ENCODE measurements at regions not wholly inside any gene's neighbourhood (a gene's known extent, or its start where the extent isn't known, plus 50 kb on each side); places are given as distances from the start of the nearest gene placed in this dataset.
A peak's percentile ranks its signal among the peaks of the same experiment; 100 is the strongest.

DNA sequence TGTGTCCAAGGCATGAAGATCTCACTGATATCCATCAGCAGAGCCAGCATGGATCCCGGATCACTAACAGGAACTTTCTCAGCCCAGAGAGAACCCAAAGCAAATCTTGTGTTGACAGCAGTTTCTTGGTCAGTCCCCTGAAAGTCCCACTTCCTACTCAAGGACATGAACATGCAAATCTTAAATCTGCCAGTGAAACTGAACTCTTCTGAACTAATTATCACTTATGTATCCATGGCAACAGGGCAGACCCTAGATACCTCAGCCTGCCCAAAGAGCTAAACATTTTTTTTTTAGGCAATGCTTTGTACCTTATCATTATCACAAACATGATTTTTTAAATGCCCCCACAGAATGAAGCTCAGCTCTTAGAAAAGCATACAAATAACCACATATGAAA lies 127.8 kb upstream of the DDX18 start:
- ATAC-seq = no peak
- TF ChIP-seq ESRRG (CRISPR knock-in tag; IDR thresholded peaks at IDR 0.05) (no peak), PPARA (CRISPR knock-in tag; IDR thresholded peaks at IDR 0.05; ENCODE audit: borderline replicate concordance) (no peak), ZFP3 (CRISPR knock-in tag; IDR thresholded peaks at IDR 0.05) (no peak), ZNF70 (CRISPR knock-in tag; IDR thresholded peaks at IDR 0.05) (no peak), TCF4 (CRISPR knock-in tag; IDR thresholded peaks at IDR 0.05; ENCODE audit: borderline replicate concordance) (no peak)

DNA sequence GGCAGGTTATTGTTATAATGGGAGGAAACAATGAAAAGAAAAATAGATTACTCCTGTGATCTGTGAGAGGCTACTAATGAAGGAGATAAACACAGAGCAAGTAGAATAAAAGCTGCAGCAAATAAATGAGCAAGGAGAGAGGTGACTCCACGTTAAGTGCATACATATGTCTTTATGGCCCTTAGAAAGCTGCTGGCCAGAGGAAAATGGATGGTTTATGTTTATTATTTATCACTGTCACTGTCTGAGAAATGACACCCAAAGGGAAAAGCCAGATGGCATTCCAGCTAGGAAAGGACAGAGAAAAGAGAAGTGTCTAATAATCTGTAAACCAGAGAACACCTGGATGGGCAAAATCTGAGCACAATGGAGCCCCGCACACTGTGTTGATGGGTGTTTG lies 122.9 kb upstream of the DDX18 start:
- ATAC-seq = no peak
- TF ChIP-seq ZNF8 (CRISPR knock-in tag; IDR thresholded peaks at IDR 0.05) (no peak), TOX (CRISPR knock-in tag; IDR thresholded peaks at IDR 0.05; ENCODE audit: borderline replicate concordance) (no peak), BACH2 (CRISPR knock-in tag; IDR thresholded peaks at IDR 0.05; ENCODE audit: borderline replicate concordance) (no peak), PPARA (CRISPR knock-in tag; IDR thresholded peaks at IDR 0.05; ENCODE audit: borderline replicate concordance) (no peak), ZNF70 (CRISPR knock-in tag; IDR thresholded peaks at IDR 0.05) (no peak), GLIS3 (CRISPR knock-in tag; IDR thresholded peaks at IDR 0.05) (no peak), RARB (CRISPR knock-in tag; IDR thresholded peaks at IDR 0.05) (no peak), TCF4 (CRISPR knock-in tag; IDR thresholded peaks at IDR 0.05; ENCODE audit: borderline replicate concordance) (no peak)
- TF ChIP-seq, protein P1, sequence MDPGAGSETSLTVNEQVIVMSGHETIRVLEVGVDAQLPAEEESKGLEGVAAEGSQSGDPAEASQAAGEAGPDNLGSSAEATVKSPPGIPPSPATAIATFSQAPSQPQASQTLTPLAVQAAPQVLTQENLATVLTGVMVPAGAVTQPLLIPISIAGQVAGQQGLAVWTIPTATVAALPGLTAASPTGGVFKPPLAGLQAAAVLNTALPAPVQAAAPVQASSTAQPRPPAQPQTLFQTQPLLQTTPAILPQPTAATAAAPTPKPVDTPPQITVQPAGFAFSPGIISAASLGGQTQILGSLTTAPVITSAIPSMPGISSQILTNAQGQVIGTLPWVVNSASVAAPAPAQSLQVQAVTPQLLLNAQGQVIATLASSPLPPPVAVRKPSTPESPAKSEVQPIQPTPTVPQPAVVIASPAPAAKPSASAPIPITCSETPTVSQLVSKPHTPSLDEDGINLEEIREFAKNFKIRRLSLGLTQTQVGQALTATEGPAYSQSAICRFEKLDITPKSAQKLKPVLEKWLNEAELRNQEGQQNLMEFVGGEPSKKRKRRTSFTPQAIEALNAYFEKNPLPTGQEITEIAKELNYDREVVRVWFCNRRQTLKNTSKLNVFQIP (CRISPR knock-in tag; IDR thresholded peaks at IDR 0.05; ENCODE audit: borderline replicate concordance, low read depth) = no peak

DNA sequence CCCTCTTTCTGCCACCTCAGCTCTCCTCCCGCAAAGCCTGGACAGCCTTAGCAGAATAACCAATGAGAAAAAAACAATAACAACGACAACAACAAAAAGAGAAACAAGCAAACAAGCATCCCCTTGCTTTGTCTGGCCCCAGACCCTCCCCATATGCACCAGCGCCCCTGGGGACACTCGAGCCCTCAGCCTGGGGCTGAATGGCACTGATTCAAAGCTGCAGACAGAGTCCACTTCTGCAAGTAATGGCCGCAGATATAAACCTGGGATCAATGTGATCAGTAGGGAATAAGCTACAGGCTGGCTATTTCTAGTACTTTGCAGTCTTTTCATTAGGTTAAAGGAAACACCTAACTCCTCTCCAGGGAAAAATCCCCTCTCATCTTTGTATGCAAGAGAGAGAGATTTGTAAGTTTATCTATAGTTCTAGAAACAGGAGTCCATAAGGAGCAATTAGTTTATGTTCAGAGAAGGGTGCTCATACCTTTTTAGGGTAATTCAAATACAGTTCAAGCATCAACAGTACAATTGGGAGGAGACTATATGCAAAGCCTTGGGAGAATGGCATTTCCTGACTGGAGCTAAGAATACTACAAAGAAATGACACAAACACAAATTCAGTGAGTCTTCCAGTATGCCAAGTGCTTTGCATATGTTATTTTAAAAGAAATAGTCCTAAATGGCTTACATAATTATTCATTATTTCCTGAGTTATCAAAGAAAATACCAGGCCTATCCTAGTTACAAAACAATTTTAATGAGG lies 122.3 kb upstream of the DDX18 start:
- no peak for ATAC-seq
- TF ChIP-seq ZFP3 (CRISPR knock-in tag; IDR thresholded peaks at IDR 0.05) = no peak
- no peak for TF ChIP-seq SNAI2 (CRISPR knock-in tag; IDR thresholded peaks at IDR 0.05)
- TF ChIP-seq, protein P2, sequence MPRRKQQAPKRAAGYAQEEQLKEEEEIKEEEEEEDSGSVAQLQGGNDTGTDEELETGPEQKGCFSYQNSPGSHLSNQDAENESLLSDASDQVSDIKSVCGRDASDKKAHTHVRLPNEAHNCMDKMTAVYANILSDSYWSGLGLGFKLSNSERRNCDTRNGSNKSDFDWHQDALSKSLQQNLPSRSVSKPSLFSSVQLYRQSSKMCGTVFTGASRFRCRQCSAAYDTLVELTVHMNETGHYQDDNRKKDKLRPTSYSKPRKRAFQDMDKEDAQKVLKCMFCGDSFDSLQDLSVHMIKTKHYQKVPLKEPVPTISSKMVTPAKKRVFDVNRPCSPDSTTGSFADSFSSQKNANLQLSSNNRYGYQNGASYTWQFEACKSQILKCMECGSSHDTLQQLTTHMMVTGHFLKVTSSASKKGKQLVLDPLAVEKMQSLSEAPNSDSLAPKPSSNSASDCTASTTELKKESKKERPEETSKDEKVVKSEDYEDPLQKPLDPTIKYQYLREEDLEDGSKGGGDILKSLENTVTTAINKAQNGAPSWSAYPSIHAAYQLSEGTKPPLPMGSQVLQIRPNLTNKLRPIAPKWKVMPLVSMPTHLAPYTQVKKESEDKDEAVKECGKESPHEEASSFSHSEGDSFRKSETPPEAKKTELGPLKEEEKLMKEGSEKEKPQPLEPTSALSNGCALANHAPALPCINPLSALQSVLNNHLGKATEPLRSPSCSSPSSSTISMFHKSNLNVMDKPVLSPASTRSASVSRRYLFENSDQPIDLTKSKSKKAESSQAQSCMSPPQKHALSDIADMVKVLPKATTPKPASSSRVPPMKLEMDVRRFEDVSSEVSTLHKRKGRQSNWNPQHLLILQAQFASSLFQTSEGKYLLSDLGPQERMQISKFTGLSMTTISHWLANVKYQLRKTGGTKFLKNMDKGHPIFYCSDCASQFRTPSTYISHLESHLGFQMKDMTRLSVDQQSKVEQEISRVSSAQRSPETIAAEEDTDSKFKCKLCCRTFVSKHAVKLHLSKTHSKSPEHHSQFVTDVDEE (CRISPR knock-in tag; IDR thresholded peaks at IDR 0.05) = no peak
- TF ChIP-seq, protein P3, sequence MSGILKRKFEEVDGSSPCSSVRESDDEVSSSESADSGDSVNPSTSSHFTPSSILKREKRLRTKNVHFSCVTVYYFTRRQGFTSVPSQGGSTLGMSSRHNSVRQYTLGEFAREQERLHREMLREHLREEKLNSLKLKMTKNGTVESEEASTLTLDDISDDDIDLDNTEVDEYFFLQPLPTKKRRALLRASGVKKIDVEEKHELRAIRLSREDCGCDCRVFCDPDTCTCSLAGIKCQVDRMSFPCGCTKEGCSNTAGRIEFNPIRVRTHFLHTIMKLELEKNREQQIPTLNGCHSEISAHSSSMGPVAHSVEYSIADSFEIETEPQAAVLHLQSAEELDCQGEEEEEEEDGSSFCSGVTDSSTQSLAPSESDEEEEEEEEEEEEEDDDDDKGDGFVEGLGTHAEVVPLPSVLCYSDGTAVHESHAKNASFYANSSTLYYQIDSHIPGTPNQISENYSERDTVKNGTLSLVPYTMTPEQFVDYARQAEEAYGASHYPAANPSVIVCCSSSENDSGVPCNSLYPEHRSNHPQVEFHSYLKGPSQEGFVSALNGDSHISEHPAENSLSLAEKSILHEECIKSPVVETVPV (CRISPR knock-in tag; IDR thresholded peaks at IDR 0.05) = no peak
- TF ChIP-seq, protein P4, sequence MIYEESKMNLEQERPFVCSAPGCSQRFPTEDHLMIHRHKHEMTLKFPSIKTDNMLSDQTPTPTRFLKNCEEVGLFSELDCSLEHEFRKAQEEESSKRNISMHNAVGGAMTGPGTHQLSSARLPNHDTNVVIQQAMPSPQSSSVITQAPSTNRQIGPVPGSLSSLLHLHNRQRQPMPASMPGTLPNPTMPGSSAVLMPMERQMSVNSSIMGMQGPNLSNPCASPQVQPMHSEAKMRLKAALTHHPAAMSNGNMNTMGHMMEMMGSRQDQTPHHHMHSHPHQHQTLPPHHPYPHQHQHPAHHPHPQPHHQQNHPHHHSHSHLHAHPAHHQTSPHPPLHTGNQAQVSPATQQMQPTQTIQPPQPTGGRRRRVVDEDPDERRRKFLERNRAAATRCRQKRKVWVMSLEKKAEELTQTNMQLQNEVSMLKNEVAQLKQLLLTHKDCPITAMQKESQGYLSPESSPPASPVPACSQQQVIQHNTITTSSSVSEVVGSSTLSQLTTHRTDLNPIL (CRISPR knock-in tag; IDR thresholded peaks at IDR 0.05; ENCODE audit: low read depth) = no peak
- no peak for TF ChIP-seq ZNF565 (CRISPR knock-in tag; conservative IDR thresholded peaks at IDR 0.05; ENCODE audit: low read depth)
- no peak for TF ChIP-seq PPARA (CRISPR knock-in tag; IDR thresholded peaks at IDR 0.05; ENCODE audit: borderline replicate concordance)
- no peak for TF ChIP-seq GLIS3 (CRISPR knock-in tag; IDR thresholded peaks at IDR 0.05)

DNA sequence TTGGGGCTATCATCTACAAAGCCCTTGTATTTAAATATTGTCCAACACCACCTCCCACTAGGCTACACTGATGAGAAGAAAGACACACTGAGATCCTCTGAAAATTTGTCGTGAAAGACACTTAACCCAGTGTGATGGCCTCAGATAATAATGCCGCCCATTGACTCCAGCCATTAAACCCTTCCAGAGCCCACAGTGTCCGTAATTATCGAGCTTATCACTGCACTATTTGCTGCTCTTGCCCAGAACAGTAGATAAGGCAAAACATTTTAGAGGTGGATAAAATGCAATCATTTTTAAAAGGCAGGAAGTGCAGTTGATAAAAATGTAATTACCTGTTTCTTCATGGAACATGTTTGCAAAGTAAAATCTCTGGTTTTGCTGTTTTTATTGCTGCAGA lies 121.3 kb upstream of the DDX18 start:
- ATAC-seq = no peak
- TF ChIP-seq, protein P3 (CRISPR knock-in tag; IDR thresholded peaks at IDR 0.05) = 0 out of 2 replicates have a peak, but pooled peaks have one; percentile 51
- no peak for TF ChIP-seq PPARA (CRISPR knock-in tag; IDR thresholded peaks at IDR 0.05; ENCODE audit: borderline replicate concordance)
- no peak for TF ChIP-seq RARB (CRISPR knock-in tag; IDR thresholded peaks at IDR 0.05)
- TF ChIP-seq OSR1 (CRISPR knock-in tag; IDR thresholded peaks at IDR 0.05) = no peak
- TF ChIP-seq ZNF565 (CRISPR knock-in tag; conservative IDR thresholded peaks at IDR 0.05; ENCODE audit: low read depth) = no peak
- peak; percentile 72; the same call in 1 of the 2 replicates for TF ChIP-seq TCF4 (CRISPR knock-in tag; IDR thresholded peaks at IDR 0.05; ENCODE audit: borderline replicate concordance)
- no peak for TF ChIP-seq ZNF8 (CRISPR knock-in tag; IDR thresholded peaks at IDR 0.05)
- TF ChIP-seq, protein P1 (CRISPR knock-in tag; IDR thresholded peaks at IDR 0.05; ENCODE audit: borderline replicate concordance, low read depth) = no peak
- TF ChIP-seq ISL1 (CRISPR knock-in tag; IDR thresholded peaks at IDR 0.05) = no peak
- TF ChIP-seq, protein P2 (CRISPR knock-in tag; IDR thresholded peaks at IDR 0.05) = peak; percentile 51; the same call in 1 of the 2 replicates
